Muscle layer of colon (tissue), 2 donors: ENCODE measurements at regions not wholly inside any gene's neighbourhood (a gene's known extent, or its start where the extent isn't known, plus 50 kb on each side); places are given as distances from the start of the nearest gene placed in this dataset.

Source experiments
- H3K27ac ChIP-seq: one replicate; pipeline ENCODE4 v1.7.0; 2013; ENCODE audit warnings: low read depth, mild to moderate bottlenecking, low read length, moderate library complexity
- H3K27me3 ChIP-seq, 2 donors: one replicate each; pipeline ENCODE4 v1.7.0; 2013; ENCODE audit warnings: low read length in 2 of 2, mild to moderate bottlenecking in 2 of 2; ENCODE audit not compliant: insufficient read depth in 2 of 2, control insufficient read depth in 1 of 2
- H3K36me3 ChIP-seq: one replicate; pipeline ENCODE4 v1.7.0; 2013; ENCODE audit warnings: mild to moderate bottlenecking, low read length; ENCODE audit not compliant: insufficient read depth
- H3K4me1 ChIP-seq: one replicate; pipeline ENCODE4 v1.7.0; 2013; ENCODE audit warnings: mild to moderate bottlenecking, low read length; ENCODE audit not compliant: insufficient read depth
- H3K4me3 ChIP-seq, 2 donors: one replicate each; pipeline ENCODE4 v1.7.0; 2013; ENCODE audit warnings: low read length in 2 of 2, low read depth in 1 of 2, mild to moderate bottlenecking in 1 of 2, moderate library complexity in 1 of 2
- H3K9ac ChIP-seq: one replicate; pipeline ENCODE4 v1.7.0; 2013; ENCODE audit warnings: low read length
- H3K9me3 ChIP-seq: one replicate; pipeline ENCODE4 v1.7.0; 2013; ENCODE audit warnings: mild to moderate bottlenecking, low read length
- donor health status: abdominal sarcoma.
- donor health status: Adenocarcinoma of cecum.

DNA sequence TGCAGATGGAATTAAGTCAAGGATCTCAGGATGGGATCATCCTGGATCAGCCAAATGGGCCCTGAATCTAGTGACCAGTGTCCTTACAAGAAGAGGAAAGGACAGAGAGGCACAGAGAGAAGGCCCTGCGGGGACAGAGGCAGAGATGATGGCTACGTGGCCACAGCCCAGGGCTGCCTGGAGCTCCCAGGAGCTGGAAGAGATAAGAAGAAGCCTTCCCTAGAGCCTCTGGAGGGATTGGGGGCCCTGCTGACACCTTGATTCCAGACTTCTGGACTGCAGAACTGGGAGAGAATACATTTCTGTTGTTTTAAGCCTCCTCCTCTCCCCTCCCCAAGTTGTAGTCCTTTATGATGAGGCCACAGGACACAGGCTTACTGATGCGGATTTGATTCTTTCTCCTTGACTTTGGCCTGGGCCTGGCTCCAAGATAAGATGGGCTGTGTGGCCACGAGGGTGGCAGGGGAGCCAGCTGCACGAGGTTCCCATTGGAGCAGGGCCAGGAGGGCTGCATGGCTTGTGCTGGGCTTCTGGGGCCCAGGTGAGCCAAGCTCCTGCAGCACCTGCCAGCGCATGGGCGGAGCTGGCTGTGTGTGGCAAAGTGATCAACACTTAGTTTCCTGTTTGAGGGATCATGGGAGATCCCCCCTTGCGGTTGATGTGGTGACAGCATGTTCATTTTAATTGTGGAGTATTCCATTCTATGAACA is 146.1 kb downstream of the IRF8 start:
- no peaks in the 10 kb centered on the region for H3K36me3 ChIP-seq
- no peaks in the 10 kb centered on the region for H3K4me1 ChIP-seq
- no peaks in the 10 kb centered on the region for H3K9me3 ChIP-seq
- no peak overlapping the region for H3K9ac ChIP-seq
- no peak overlapping the region for H3K4me3 ChIP-seq
- H3K27ac ChIP-seq = no peak overlapping the region
- peaks cover 0 to 4% of the 10 kb centered on the region in 2 donors for H3K27me3 ChIP-seq

DNA sequence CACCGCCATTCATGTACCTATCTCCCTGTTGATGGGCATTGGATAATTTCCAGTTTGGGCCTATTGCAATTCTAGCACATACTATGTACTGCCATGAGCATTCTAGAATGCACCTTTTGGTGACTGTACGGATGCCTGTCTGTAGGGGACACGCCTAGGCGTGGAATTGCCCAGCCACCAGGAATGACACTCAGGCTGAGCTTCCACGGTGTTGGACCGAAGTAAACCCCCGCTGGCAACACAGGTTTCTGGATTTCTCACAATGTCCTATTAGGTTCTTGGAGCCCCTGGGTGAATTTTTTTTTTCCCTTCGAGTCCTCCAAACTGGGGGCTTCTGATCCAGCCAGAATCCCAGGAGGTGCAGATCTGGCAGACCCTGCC is 146.6 kb downstream of the IRF8 start:
- Histone ChIP-seq H3K9ac (no peak overlapping the region), H3K27ac (no peak overlapping the region), H3K4me1 (peaks cover 5% of the 10 kb centered on the region), H3K4me3 (no peak overlapping the region), H3K36me3 (no peaks in the 10 kb centered on the region), H3K9me3 (no peaks in the 10 kb centered on the region), H3K27me3 (peaks cover 0 to 4% of the 10 kb centered on the region in 2 donors)

DNA sequence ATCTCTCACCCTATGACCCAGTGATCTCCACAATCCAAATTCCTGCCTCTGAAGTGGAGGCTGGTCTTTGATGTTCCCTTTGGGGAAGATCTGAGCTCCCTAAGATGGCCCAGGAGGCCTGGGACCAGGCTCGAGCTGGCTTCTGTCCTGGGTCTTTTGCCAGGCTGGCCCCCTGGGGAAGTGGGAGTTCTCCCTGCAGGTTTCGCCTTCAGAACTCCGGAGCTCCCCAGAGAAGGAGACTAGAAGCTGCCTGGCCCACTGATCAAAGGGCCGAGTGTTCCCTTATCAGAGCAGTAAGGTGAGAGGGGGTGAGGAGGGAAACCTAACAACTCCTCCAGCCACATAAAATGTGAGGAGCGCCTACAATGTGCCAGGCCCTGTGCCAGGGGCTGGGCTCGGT is 147.1 kb downstream of the IRF8 start:
- Histone ChIP-seq H3K27ac (no peak overlapping the region), H3K27me3 (peaks cover 0 to 4% of the 10 kb centered on the region in 2 donors), H3K4me3 (no peak overlapping the region), H3K9ac (no peak overlapping the region), H3K4me1 (peaks cover 9% of the 10 kb centered on the region), H3K36me3 (no peaks in the 10 kb centered on the region), H3K9me3 (no peaks in the 10 kb centered on the region)

DNA sequence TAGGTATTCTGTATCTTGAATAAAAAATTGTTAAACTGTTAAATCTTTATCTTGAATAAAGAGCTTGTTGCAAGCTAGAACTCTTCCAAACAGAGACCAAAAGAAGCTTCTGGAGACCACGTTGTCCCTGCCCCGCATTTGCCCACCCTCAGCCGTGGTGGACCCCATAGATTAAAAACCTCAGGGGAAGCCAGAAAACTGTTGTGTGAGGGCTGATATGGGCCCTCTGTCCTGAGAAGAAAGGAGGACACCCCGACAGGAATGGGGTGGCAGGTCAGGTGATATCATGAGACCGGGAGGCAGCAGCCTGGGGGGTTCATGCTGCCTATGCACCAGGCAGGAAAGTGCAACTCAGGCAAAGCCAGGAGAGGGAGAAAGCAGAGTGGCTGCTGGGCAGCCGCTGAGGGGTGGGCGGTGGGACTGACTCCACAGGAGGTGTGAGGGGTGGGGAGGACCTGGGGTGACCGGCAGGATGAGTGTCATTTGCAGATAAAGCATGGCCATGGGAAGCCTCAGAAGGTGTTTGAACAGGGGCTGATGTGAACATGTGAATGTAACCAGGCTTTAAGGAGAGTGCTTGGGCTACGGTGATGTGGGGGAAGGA is 147.8 kb downstream of the IRF8 start:
- Histone ChIP-seq H3K27me3 (peaks cover 0 to 4% of the 10 kb centered on the region in 2 donors), H3K4me1 (peaks cover 17% of the 10 kb centered on the region), H3K36me3 (no peaks in the 10 kb centered on the region), H3K9ac (no peak overlapping the region), H3K9me3 (no peaks in the 10 kb centered on the region), H3K4me3 (no peak overlapping the region), H3K27ac (no peak overlapping the region)

DNA sequence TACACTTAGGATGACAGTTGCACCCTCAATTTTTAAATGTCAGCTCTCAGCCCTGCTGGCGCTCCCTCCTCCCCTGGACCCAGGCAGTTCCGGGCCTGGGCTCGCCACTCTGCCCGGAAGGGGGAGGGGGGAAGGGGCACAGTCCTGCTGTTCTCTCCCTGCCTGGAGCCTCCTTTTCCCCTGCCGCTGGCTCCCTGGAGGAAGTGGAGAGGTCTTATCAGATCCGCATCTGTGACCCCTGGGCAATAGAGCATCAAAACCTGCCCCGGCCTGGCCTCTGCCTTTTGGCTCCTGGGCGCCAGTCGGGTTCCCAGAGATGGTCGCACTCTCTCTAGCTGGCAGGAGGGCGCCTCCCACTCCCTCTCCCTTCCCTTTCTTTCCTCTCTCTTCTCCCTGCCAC is 149.3 kb downstream of the IRF8 start:
- Histone ChIP-seq H3K4me3 (no peak overlapping the region), H3K9ac (no peak overlapping the region), H3K27me3 (no peaks in the 10 kb centered on the region), H3K27ac (no peak overlapping the region), H3K9me3 (no peaks in the 10 kb centered on the region), H3K4me1 (peaks cover 19% of the 10 kb centered on the region), H3K36me3 (no peaks in the 10 kb centered on the region)

DNA sequence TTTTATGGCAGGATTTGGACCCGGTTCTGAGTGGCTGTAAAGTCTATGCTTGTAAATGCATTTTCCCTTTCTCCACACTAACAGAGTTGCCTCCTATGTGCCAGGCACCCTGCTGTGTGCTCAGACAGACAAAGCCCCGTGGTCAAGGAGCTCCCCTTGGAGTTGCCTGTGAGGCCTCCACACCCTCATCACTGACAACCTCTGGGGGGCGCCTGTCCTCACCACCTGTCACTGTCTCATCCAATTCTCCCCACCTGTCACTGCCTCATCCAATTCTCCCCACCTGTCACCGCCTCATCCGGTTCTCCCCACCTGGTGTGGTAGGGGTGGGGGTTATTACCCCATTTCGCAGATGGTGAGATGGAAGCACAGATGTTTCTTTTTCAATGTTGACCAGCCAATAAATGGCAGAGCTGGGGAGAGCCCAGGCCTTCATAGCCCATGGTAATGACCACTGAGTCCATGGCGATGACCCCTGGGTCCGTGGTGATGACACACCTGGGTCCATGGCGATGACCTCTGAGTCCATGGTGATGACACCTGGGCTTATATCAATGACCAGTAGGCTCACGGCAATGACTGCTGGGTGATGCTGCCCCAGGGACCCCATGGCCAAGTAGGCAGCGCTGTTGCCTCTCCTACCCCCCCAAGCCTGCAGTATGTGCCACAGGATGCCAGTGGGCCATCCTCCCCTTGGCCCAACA is 150.1 kb downstream of the IRF8 start:
- Histone ChIP-seq H3K27ac (no peak overlapping the region), H3K36me3 (no peaks in the 10 kb centered on the region), H3K4me1 (peaks cover 19% of the 10 kb centered on the region), H3K27me3 (no peaks in the 10 kb centered on the region), H3K4me3 (no peak overlapping the region), H3K9me3 (no peaks in the 10 kb centered on the region), H3K9ac (no peak overlapping the region)

DNA sequence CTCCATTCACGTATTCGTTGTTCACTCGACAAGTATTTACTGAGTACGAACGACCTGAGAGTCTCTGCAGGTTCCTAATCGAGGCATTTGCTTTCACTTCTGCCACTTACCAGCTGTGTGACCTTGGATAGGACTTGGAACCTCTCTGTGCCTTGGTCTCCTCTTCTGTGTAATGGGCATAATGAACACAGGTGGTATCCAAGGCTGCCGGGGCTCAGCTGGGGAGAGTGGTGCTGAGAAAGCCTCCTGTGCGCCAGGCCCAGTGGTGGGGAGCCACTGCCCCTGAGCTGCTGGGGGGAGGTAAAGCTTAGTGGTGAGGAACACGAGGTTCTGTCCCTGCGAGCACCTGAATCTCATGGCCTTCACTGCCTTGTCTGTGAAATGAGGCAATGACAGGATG is 150.7 kb downstream of the IRF8 start:
- Histone ChIP-seq H3K27me3 (no peaks in the 10 kb centered on the region), H3K9ac (no peak overlapping the region), H3K27ac (no peak overlapping the region), H3K9me3 (no peaks in the 10 kb centered on the region), H3K36me3 (no peaks in the 10 kb centered on the region), H3K4me3 (no peak overlapping the region), H3K4me1 (peaks cover 19% of the 10 kb centered on the region)

DNA sequence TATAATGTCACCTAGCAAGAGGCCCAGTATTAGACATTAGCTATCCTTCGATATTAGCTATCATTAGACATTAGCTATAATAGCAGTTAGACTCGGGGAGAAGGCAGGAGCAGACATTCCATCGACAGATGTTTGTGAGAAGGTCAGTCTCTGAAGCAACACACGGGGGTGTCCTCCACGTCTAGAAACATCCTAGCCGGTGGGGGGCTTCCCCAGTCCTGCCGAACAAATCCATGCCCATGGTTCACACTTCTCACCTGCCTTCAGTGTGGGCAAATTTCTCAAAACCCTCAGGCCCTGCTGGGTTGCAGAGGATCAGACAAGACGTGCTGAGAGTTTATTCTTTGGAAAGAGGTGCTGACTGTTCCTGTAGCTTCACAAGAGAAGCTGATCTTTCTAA is 151.1 kb downstream of the IRF8 start:
- no peaks in the 10 kb centered on the region for H3K36me3 ChIP-seq
- no peak overlapping the region for H3K9ac ChIP-seq
- no peaks in the 10 kb centered on the region for H3K9me3 ChIP-seq
- no peaks in the 10 kb centered on the region for H3K27me3 ChIP-seq
- H3K4me3 ChIP-seq = no peak overlapping the region
- H3K27ac ChIP-seq = no peak overlapping the region
- H3K4me1 ChIP-seq = peaks cover 19% of the 10 kb centered on the region

DNA sequence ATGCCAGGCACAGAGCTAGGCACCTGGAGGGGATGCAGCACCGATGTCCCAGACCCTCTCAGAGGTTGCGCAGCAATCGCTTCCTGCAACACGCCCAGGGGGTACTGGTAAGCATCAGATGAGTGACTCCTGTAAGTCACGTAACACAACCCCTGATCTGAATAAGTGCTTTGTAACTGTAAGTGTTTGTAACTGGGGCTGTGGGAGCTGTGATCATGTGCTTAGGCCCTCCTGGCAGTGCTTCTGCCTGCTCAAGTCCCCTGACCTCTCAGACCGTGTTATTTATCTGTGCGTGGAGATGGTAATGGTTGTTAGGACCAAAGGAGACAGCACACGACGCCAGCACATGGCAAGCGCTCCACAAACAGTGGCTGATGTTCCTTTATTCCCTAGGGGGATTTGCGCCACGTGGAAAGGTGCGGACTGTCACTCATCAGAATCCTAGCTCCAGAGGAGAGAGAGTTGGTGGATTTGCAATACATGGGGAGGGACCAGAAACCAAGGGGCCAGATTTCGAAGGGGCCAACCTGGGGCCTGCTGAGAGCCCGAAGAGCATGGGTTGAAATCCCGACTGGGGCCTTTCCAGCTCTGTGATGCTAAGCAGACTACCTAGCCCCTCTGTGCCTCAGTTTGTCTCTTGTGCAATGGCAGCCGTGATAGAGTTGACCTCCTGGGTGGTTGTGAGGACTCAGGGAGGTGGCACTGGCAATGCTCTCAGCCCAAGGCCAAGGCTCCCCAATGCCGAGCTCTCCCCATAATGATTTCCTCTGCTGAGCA is 151.8 kb downstream of the IRF8 start:
- Histone ChIP-seq H3K9ac (no peak overlapping the region), H3K4me1 (peaks cover 19% of the 10 kb centered on the region), H3K4me3 (no peak overlapping the region), H3K27me3 (no peaks in the 10 kb centered on the region), H3K27ac (no peak overlapping the region), H3K9me3 (no peaks in the 10 kb centered on the region), H3K36me3 (no peaks in the 10 kb centered on the region)

DNA sequence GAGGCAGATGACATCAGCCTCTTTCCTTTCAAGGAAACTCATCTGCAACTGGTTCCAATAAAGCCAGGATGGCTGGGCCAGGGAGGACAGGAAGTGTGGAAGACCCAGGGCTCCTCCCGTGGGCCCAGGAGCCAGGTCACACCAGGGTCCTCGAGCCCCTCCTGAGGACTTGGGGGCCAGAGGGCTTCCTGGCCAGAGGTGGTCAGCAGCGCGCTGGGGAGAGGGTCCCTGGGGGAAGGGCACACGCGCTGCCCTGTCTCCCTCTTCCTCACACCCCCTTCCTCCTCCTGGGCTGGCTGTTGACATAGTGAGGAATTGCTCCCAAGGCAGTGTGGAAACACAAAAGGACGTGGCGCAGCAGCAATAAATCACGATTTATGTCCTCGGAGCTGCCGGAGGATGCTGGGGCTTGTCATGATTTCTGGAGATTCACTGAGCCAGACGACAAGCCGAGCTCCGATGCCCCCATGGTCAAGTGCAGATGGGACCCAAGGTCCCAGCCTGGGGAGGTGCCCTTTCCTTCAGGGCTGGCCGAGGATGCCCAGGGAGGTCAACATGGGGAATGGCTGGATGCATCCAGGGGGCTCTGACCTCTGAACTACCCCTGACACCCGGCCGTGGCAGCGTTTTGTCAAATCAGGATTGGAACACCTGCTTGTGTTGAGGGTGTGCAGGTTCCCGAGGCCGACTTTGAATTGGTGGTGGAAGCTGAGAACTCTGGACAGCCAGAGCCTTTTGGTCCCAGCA is 152.6 kb downstream of the IRF8 start:
- Histone ChIP-seq H3K27me3 (no peaks in the 10 kb centered on the region), H3K9me3 (no peaks in the 10 kb centered on the region), H3K36me3 (no peaks in the 10 kb centered on the region), H3K27ac (no peak overlapping the region), H3K4me1 (peaks cover 19% of the 10 kb centered on the region), H3K9ac (no peak overlapping the region), H3K4me3 (no peak overlapping the region)
